HuH-7 (cell line): ENCODE measurements at regions not wholly inside any gene's neighbourhood (a gene's known extent, or its start where the extent isn't known, plus 50 kb on each side); places are given as distances from the start of the nearest gene placed in this dataset.
"Not testable (repeated sequence)": the region's sequence is repeated elsewhere in the genome, so short reads cannot be mapped to it uniquely, and the experiment has no call there.

ENCODE experiments used
- DNase-seq: peaks from one replicate; pipeline ENCODE4 v3.0.0; 2011; ENCODE audit warnings: low spot score

- not testable (repeated sequence) for DNase-seq
Measured at GRCh38 chr1:222470252-222470805, 77.6 kb downstream of the HHIPL2 start.

GRCh38 chr1:222466150-222466865, 81.6 kb downstream of the HHIPL2 start:
- peak; percentile 75 for DNase-seq

- peak; percentile 96 for DNase-seq
Measured at GRCh38 chr1:222465211-222466041, 82.5 kb downstream of the HHIPL2 start.

- peak; percentile 76 for DNase-seq
Measured at GRCh38 chr1:222464841-222465210, 83.1 kb downstream of the HHIPL2 start.

- DNase-seq: no peak
Measured at GRCh38 chr1:222463059-222463730, 84.7 kb downstream of the HHIPL2 start.

- DNase-seq: no peak
Measured at GRCh38 chr1:222462601-222463000, 85.3 kb downstream of the HHIPL2 start.

- DNase-seq: no peak
Measured at GRCh38 chr1:222461941-222462340, 86.0 kb downstream of the HHIPL2 start.

- no peak for DNase-seq
Measured at GRCh38 chr1:222459652-222460051, 88.3 kb downstream of the HHIPL2 start.

GRCh38 chr1:222457513-222457912, 90.4 kb downstream of the HHIPL2 start:
- no peak for DNase-seq

- DNase-seq: no peak
Measured at GRCh38 chr1:222457084-222457483, 90.8 kb downstream of the HHIPL2 start.

- peak; percentile 75 for DNase-seq
Measured at GRCh38 chr1:222455188-222455879, 92.6 kb downstream of the HHIPL2 start.

- DNase-seq: no peak
Measured at GRCh38 chr1:222454782-222455181, 93.1 kb downstream of the HHIPL2 start.

GRCh38 chr1:222454186-222454585, 93.7 kb downstream of the HHIPL2 start:
- DNase-seq: no peak

- DNase-seq: no peak
Measured at GRCh38 chr1:222452031-222452430, 95.9 kb downstream of the HHIPL2 start.

GRCh38 chr1:222443566-222443965, 104.3 kb downstream of the HHIPL2 start:
- DNase-seq: no peak

GRCh38 chr1:222441066-222441465, 106.8 kb downstream of the HHIPL2 start:
- DNase-seq: no peak

- DNase-seq: no peak
Measured at GRCh38 chr1:222424826-222425225, 123.1 kb downstream of the HHIPL2 start.

- DNase-seq: no peak
Measured at GRCh38 chr1:222421380-222421779, 126.5 kb downstream of the HHIPL2 start.

- DNase-seq: no peak
Measured at GRCh38 chr1:222420633-222421032, 127.3 kb downstream of the HHIPL2 start.

GRCh38 chr1:222418654-222419053, 129.2 kb downstream of the HHIPL2 start:
- DNase-seq: no peak

- DNase-seq: no peak
Measured at GRCh38 chr1:222417264-222417663, 130.6 kb downstream of the HHIPL2 start.
